ENCODE measurements at regions not wholly inside any gene's neighbourhood (a gene's known extent, or its start where the extent isn't known, plus 50 kb on each side); places are given as distances from the start of the nearest gene placed in this dataset.

DNA sequence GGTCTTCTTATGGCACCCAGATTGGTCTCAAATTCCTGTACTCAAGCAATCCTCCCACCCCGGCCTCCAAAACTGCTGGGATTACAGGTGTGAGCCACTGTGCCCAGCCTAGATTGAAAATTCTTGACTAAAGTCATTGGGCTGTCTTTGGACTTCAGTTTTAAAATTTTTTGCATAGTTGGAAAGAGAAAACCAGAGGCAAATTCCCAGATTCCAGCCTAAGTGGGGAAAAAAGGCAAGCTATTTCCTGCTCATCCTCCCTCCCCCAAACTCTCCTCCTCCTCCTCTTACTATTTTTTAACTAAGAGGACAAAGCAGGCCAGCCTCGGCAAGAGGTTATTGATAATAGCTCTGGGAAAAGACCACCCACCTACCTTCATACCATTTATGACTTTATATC, 78.6 kb upstream of the CLMP start:
- Histone ChIP-seq H3K27ac (no peak overlapping the region), H3K79me2 (no peaks in the 10 kb centered on the region), H3K9ac (no peak overlapping the region), H3K27me3 (ENCODE audit: control insufficient read depth, insufficient read depth, low read length) (no peaks in the 10 kb centered on the region), H3K4me3 (ENCODE audit: low read depth, low read length) (no peak overlapping the region), H3K9me3 (ENCODE audit: control insufficient read depth, low read length) (no peaks in the 10 kb centered on the region), H3K36me3 (ENCODE audit: control insufficient read depth, insufficient read depth, low read length) (no peaks in the 10 kb centered on the region), H3K4me2 (ENCODE audit: low read length) (no peak overlapping the region), H3K4me1 (no peaks in the 10 kb centered on the region), H2AFZ (no peak overlapping the region)
- TF ChIP-seq, protein P1, sequence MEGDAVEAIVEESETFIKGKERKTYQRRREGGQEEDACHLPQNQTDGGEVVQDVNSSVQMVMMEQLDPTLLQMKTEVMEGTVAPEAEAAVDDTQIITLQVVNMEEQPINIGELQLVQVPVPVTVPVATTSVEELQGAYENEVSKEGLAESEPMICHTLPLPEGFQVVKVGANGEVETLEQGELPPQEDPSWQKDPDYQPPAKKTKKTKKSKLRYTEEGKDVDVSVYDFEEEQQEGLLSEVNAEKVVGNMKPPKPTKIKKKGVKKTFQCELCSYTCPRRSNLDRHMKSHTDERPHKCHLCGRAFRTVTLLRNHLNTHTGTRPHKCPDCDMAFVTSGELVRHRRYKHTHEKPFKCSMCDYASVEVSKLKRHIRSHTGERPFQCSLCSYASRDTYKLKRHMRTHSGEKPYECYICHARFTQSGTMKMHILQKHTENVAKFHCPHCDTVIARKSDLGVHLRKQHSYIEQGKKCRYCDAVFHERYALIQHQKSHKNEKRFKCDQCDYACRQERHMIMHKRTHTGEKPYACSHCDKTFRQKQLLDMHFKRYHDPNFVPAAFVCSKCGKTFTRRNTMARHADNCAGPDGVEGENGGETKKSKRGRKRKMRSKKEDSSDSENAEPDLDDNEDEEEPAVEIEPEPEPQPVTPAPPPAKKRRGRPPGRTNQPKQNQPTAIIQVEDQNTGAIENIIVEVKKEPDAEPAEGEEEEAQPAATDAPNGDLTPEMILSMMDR (IDR thresholded peaks at IDR 0.05) = no peak

DNA sequence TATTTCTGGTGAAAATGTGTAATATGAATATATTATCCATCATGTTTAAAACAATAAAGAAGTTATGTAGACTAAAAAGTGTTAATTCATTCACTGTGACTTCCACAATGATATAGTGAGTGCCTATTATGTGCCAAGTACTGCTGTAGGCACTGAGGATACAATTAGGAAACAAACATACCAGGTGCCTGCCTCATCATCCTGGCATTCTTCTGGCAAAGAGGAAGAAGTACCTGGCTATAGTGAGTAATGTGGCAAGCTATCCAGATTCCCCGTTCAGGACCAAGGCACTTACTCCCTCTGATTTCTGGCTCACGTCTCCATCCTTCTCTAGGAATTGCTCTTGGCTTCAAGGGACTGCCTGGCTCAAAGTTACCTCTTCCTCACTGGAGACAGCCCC, 77.5 kb upstream of the CLMP start:
- Histone ChIP-seq H2AFZ (no peak overlapping the region), H3K27ac (no peak overlapping the region)

GRCh38 chr11:123268156-123268555, 73.1 kb upstream of the CLMP start:
- TF ChIP-seq, protein P1 (IDR thresholded peaks at IDR 0.05) = no peak
- H3K36me3 ChIP-seq (ENCODE audit: control insufficient read depth, insufficient read depth, low read length) = no peaks in the 10 kb centered on the region
- no peaks in the 10 kb centered on the region for H3K79me2 ChIP-seq
- H2AFZ ChIP-seq = no peak overlapping the region
- no peak overlapping the region for H3K4me2 ChIP-seq (ENCODE audit: low read length)
- H3K9me3 ChIP-seq (ENCODE audit: control insufficient read depth, low read length) = no peaks in the 10 kb centered on the region
- no peak overlapping the region for H3K9ac ChIP-seq
- no peaks in the 10 kb centered on the region for H3K4me1 ChIP-seq
- H3K4me3 ChIP-seq (ENCODE audit: low read depth, low read length) = no peak overlapping the region
- no peaks in the 10 kb centered on the region for H3K27me3 ChIP-seq (ENCODE audit: control insufficient read depth, insufficient read depth, low read length)
- H3K27ac ChIP-seq = no peak overlapping the region

More for the DNA sequence above, 77.5 kb upstream of the CLMP start:
- TF ChIP-seq, protein P1 (IDR thresholded peaks at IDR 0.05) = no peak
- Histone ChIP-seq H3K27me3 (ENCODE audit: control insufficient read depth, insufficient read depth, low read length) (no peaks in the 10 kb centered on the region), H3K9ac (no peak overlapping the region), H3K36me3 (ENCODE audit: control insufficient read depth, insufficient read depth, low read length) (no peaks in the 10 kb centered on the region), H3K79me2 (no peaks in the 10 kb centered on the region), H3K4me1 (no peaks in the 10 kb centered on the region), H3K9me3 (ENCODE audit: control insufficient read depth, low read length) (no peaks in the 10 kb centered on the region), H3K4me3 (ENCODE audit: low read depth, low read length) (no peak overlapping the region), H3K4me2 (ENCODE audit: low read length) (no peak overlapping the region)

GRCh38 chr11:123265951-123266350, 70.9 kb upstream of the CLMP start:
- Histone ChIP-seq H3K9ac (no peak overlapping the region), H3K27me3 (ENCODE audit: control insufficient read depth, insufficient read depth, low read length) (no peaks in the 10 kb centered on the region), H2AFZ (no peak overlapping the region), H3K4me3 (ENCODE audit: low read depth, low read length) (no peak overlapping the region), H3K4me2 (ENCODE audit: low read length) (no peak overlapping the region), H3K36me3 (ENCODE audit: control insufficient read depth, insufficient read depth, low read length) (no peaks in the 10 kb centered on the region), H3K9me3 (ENCODE audit: control insufficient read depth, low read length) (no peaks in the 10 kb centered on the region), H3K79me2 (no peaks in the 10 kb centered on the region), H3K27ac (no peak overlapping the region), H3K4me1 (no peaks in the 10 kb centered on the region)
- TF ChIP-seq, protein P1 (IDR thresholded peaks at IDR 0.05) = no peak

DNA sequence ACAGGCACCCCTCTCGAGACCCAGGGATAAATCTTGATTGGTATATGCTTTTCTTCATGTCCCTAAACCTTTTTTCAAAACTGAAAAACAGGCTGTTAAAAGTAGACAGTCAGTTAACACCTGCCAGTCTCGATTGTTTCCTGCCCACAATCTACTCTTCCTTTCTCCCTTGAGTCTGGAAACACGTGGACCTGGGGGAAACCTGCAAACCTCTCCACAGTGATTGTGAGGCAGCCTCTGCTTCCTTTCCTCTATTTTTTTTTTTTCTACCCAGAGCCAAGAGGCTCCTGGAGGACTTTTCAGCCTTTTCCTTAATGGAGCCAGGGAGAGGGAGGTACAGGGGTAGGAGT, 69.4 kb upstream of the CLMP start:
- Histone ChIP-seq H3K27me3 (ENCODE audit: control insufficient read depth, insufficient read depth, low read length) (no peaks in the 10 kb centered on the region), H3K4me1 (no peaks in the 10 kb centered on the region), H3K9ac (no peak overlapping the region), H3K79me2 (no peaks in the 10 kb centered on the region), H3K27ac (no peak overlapping the region), H3K36me3 (ENCODE audit: control insufficient read depth, insufficient read depth, low read length) (no peaks in the 10 kb centered on the region), H3K4me2 (ENCODE audit: low read length) (no peak overlapping the region), H2AFZ (no peak overlapping the region), H3K4me3 (ENCODE audit: low read depth, low read length) (no peak overlapping the region), H3K9me3 (ENCODE audit: control insufficient read depth, low read length) (no peaks in the 10 kb centered on the region)
- TF ChIP-seq, protein P1 (IDR thresholded peaks at IDR 0.05) = no peak
